GDM1 (cell line): ENCODE measurements at regions not wholly inside any gene's neighbourhood (a gene's known extent, or its start where the extent isn't known, plus 50 kb on each side); places are given as distances from the start of the nearest gene placed in this dataset.
"Not testable (repeated sequence)": the region's sequence is repeated elsewhere in the genome, so short reads cannot be mapped to it uniquely, and the experiment has no call there.

Source experiments
- DNase-seq: peaks from one replicate; lab custom pipeline; 2025; lab: John Stamatoyannopoulos, UW

DNA sequence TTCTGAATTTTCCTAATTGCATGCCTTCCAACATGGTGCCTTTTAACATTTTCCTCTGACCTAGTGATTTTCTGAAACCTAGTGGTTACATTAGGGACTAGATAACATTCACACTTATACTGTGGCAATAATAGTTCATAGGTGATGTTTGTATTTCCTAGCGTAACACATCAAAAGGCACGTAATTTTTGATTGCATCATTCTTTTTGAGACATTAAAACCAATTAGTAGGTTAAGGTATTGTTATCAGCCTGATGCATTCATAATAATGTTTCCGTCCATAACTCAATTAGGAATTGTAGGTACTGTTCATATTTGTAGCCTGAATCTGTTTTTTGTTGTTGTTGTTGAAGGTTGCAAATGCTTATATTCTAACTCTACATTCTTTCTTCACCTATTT lies 192.4 kb downstream of the ANXA1 start:
- DNase-seq: no peak

DNA sequence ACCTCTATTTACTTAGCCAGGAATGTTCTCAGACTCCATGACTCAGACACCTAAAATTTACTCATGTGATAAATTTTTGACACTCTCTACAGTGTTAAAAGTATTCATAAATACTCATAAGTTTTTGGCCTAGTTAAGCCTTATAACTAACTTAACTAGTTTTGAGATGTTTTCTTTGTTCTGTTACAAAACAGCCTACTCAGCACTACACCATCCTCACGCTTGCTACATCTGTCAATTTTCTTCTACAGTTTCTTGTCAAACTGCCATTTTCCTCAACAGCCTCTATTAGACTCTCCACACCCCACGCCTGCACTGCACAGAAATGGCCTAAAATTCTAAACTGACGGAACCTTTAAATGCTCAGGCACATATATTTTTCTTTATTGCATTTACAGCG lies 195.5 kb downstream of the ANXA1 start:
- DNase-seq: no peak

DNA sequence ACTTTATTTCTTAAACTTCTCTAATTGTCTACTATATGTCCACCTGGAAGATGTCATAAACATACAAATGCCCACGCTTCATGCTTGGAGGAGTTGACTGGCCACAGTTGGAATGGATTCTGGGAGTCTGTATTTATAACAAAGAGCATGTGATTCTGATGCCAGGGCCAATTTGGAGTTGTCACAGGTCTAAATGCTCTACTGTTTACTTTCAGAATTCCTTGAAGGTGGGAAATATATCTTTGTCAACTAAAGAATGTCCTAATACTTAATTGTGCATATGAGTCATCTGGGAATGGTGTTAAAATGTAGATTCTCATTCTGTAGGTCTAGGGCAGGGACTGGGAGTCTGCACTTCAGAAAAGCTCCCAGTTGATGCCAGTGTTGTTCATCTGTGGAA lies 196.1 kb downstream of the ANXA1 start:
- DNase-seq: no peak

DNA sequence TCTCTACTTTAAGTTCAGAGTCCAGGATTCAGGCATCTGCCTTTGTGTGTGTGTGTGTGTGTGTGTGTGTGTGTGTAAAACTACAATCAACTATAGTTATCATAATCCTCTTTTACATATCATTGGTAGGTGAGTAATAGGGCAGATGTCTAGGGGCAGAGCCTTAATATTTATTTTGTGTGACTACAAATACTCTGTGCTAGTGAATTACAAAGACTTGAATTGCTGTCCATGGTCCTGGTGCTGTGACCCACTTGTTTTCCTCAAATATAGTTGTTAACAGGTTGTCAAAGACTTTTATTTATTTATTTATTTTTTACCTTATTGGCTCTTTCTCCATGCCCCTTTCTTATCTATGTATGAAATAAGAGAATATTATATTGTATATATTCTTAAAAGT lies 196.8 kb downstream of the ANXA1 start:
- no peak for DNase-seq

DNA sequence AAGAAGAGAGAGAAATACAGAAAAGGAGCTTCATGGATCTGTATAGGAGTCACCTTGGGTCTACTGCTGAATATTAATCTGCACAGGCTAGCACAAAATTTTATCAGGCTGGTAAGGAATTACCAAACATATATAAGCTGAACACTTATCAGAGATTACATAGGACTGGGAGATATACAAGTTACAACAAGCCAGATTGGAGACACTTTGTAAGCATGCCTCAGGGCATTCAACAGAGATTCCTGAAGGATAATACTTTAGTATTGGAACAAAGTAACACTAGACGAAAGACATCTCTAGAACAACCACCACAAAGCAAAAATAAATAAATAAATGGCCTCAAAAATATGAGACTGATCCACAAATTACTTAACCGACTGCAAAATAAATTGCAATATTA lies 197.8 kb downstream of the ANXA1 start:
- DNase-seq: no peak

DNA sequence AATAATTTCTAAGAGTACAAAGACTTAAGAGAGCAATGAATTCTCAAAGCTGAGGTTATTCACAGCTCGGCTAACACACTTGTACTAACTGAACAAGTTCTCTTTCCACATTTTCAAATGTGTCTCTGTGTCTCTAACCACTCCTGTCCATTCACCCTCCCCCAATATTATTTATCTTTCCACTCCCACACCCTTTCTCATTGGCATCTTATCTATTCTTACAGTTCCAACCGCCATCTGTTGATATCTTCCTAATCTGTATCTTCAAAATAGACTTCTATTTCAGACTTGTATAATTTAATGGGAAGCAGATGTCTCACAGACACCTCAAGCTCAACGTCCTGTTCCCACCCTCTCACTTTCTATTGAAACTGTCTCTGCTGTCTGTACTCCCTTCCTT lies 205.9 kb downstream of the ANXA1 start:
- DNase-seq: no peak

DNA sequence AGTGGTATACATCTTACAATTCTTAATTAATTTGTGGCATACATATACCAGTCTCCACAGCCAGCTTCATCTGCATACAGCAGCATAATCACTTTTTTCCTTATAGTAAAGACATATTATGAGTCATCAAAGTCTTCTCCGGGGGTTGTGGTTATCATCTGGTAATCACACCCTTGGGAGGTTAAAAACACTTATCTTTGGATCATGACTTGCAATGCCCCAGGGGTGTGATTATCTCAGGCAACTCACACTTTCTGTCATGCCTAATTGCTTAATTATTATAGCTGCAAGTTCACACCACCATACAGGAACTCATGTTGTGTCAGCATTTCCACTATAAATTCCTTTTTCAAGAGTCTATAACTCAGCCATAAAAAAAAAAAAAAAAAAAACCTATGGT lies 218.4 kb downstream of the ANXA1 start:
- no peak for DNase-seq

DNA sequence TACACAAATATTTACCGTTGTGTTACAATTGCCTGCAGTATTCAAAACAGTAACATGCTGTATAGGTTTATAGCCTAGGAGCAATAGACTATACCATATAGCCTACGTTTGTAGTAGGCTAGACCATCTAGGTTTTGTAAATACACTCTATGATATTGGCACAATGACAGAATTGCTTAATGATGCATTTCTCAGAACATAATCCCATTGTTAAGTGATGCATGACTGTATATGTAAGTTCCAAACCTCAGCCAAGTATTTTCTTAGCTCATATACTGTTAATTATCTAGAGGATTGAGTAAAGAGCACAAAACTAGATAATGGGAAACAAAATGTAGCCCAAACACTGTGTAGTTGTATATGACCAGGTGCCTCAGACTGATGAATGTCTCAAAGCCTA lies 220.1 kb downstream of the ANXA1 start:
- no peak for DNase-seq

DNA sequence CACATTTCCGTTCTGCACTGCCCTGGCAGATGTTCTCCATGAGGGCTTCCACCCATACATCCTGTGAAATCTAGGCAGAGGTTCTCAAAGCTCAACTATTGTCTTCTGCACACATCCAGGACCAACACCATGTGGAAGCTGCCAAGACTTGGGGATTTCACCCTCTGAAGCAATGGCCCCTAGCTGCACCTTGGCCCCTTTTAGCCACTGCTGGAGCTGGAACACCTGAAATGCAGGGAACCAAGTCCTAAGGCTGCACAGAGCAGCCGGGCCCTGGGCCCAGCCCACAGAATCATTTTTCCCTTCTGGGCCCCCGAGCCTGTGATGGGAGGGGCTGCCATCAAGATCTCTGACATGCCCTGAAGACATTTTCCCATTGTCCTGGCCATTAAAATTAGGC lies 228.7 kb downstream of the ANXA1 start:
- DNase-seq: no peak

DNA sequence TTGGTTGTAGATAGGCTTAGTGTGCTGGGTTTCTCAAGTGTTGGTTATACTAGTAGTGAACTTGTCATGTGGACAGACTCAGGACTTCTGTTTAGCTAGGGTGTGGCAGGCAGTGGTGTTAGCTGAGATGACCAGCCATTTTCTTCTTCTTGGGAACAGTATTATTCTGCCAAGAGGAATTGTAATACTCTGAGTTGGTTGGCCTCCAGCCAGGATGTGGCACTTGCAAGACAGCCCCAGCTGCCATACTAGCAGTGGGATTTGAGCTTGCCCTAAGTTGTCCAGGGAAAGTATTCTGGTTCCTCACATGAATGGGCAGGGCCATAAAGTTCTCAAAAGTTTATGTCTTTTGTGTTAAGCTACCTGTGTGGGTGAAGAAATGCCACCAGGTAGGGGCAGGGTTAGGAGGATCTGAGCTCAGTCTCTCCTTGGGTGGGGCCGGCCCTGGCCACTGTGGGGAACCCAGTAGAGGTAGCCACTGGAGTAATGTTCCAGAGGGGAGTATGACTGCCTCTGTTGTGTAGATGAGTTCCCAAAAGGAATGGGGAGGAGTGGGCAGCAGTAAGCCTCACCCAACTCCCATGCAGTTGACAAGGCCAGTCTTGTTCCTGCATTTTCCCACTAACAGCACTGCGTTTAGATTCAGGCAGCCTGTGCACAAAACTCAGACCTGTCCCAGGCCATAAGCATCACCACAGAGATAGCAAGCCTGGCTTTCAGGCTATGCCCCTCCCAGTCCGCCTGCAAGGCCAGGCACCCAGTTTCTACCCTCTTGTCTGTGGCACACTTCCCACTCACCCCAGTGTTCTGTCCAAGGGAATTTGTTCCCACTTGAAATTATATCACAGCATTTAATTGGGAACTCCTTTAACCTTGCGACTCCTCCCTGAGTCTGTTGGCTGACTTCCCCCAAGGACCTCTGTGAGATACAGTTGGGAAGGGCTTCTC lies 250.7 kb downstream of the ANXA1 start:
- no peak for DNase-seq

DNA sequence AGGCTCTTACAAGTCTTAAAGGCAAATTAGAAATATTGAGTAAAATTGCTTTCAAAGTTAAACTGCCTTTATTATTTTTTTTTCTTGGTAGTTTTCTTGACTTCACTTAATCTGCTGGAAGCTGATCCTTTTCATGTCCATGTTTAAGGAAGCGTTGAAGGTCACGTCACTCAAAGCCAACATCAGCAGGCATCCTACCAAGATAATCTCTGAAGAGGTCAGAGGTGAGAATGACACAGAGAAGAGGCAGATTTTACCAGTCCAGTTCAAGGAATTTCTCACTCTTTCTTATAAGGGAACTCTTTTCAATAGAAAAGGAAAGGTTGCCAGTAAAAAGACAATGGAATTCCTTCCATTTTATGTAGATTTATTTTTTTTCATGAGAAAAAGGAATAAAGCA lies 259.8 kb downstream of the ANXA1 start:
- no peak for DNase-seq

DNA sequence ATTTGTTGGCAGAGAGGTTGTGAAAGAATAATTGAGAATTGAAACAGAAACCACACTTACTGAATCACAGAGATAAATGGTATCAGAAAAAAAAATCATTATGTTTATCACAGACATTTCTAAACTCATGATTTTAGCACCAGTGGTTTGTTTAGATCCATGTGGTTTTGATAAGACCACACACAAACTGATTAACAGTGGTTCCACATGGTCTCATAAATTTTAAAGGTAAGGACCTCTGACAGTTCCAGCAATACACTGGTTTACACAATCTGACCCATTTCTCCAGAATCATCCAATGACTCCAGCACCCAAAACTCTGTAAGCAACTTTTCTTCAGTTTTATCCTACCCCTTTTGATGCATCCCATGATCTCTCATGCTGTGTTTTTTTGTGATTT lies 261.2 kb downstream of the ANXA1 start:
- DNase-seq: no peak

DNA sequence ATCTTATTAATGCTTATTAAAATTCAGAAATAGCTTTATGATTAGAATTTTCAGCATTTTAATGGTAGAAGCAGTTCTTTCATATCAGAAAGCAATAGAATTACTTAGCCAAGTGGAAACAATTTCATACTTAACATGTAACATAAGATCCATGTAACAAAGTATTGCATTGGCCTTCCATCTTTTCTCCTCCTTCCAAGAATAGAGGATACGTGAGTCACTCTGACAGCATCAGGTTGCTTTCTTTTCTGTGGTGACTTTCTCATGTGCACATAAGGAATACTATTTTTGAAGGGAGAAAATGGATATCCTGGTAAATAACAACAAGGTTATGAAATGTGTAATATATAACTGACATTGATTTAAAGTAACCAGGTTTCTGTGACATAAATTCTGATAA lies 272.2 kb downstream of the ANXA1 start:
- DNase-seq: no peak

DNA sequence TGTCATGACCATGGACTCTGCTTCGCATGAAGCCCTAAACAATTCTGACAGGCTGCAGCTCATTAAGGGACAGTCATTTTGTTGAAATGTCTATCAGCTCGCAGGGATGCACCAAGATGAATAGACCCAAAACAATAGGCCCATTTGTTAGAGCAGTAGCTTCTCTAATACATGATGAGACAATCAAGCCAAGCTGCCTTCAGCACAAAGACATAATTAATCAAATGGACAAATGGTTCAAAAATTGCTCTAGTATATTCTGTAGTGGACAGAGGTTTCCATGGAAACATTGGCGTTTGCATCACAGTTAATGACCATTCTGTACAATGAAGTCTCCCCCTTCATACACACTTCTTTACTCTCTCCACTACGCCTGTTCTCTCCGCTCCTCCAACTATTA lies 274.6 kb downstream of the ANXA1 start:
- no peak for DNase-seq

DNA sequence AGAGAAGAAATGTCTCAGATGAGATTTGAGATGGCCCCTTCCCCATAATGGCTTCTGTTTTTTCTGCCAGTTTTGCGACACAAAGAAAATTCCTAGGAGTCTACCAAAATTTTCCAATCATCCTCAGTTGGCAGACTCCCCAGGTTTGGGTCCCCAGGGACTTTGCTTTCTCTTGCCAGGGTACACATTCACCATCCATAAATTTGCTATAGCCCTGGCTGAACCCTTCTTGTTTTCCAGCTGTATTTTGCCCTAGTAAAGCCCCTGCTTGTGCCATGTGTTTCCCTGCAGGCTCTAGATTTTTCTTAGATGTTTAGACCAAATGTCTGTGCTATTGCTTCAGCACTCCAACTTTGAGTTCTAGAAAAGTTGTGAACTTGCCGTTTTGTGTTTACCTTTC lies 283.2 kb downstream of the ANXA1 start:
- no peak for DNase-seq

DNA sequence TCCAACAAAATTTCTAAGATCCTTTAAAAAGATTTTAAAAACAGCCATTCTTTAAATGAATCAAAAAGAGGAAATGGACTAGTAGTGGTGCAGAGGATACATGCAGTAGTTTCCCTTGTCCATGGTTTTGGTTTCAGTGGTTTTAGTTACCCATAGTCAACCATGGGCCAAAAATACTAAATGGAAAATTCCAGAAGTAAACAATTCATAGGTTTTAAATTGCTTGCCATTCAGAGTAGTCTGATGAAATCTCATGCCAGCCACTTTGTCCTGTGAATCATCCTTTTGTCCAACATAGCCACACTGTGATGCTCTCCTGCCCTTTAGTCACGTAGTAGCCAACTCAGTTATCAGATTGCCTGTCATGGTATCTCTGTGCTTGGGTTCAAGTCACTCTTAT lies 286.1 kb downstream of the ANXA1 start:
- no peak for DNase-seq

DNA sequence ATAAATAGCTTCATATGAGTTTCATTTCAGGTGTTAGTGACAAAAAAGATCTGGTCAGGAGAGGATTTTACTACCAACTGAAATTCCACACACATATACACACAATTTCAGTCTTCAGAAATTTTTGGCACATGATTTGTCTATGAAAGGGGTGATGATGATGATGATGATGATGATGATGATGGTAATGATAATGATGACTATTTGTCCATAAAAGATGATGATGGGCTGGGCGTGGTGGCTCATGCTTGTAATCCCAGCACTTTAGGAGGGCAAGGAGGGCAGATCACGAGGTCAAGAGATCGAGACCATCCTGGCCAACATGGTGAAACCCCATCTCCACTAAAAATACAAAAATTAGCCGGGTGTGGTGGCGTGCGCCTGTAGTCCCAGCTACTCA lies 288.2 kb downstream of the ANXA1 start:
- not testable (repeated sequence) for DNase-seq

DNA sequence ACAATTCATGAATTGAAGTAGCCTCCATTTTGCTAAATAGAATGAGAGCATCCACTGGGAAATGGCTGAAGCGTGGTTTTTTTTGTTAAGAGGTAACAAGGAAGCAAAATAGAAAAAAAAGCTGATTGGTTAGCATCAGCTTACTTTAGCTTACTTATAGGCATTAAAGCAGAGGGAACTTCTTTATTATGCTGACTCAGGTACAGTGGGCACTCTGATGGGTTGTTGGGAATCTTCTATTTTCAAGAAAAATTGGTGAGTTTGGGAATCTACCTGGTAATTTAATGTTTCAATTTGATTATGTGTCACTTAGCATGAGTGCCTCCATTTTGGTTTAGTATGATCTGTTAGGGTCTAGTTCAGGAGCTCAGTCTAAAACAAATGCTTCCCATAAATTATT lies 289.6 kb downstream of the ANXA1 start:
- DNase-seq: no peak

DNA sequence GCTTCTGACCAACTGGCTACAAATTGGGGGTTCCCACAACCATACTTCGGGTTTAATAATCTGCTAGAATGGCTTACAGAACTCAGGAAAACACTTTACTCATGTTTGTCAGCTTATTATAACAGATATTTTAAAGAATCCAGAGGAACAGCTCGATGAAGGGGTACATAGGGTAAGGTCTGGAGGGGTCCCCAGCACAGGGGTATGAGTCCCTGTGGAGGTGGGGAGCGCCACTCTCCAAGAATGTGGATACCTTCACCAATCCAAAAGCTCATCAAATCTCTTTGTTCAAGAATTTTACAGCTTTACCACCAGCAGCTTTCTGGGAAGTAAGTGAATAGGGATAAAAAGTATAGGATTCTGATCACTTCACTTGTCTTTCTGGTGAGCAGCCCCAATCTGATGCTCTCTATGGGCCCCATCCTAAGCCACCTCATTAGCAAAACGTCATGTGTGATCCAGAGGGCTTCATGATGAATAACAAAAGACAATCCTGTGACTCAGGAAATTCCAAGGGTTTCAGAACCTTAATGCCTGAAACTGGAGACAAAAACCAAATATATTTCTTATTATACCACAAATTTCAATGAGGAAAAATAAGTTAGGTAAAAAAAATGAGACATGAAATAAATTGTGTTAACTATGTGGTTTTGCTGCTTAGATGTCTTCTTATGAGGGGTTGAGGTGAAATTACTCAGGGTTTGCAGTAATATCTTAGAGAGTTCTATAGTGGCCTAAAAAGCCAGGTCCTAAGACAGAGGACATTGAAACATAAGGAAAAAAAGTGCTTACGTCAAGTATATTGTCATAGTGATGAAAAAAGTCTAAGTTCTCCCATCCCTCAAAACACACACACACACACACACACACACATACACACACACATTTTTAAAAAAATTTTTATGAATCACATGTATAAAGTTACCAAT lies 290.5 kb downstream of the ANXA1 start:
- DNase-seq: no peak

DNA sequence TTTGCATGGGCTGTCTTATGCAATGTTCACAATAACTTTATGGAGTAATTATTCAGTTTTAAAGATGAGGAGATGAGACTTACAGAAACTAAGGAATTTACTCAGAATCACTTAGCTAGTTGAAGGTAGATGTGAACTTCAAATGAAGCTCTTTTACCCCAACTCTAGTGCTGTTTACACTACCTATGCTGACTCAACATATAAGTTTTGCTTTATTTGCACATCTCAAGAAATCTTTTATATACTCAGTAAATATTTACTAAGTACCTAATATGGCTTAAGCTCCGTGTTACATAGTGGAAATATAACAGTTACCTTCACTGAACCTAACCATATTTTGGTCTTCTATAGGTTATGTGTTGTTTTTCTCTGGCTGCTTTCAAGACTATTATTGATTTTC lies 293.2 kb downstream of the ANXA1 start:
- DNase-seq: no peak

DNA sequence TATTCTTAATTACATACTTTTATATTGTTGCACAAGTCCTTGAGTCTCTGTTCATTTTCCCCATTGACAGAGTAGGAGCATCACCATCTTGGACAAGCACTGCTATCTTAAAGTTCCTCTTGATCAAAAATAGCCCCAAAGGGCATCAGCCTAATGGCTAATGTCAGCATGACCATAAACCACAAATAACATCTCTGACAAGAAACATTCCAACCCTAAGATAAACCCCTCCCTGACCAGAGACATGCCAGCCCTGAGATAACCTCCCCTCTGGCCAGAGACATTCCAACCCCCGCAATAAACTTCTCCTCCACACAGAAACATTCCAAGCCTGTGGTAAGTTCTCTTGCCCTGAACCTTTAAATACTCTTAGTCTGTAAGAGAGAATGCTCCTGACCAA lies 293.7 kb downstream of the ANXA1 start:
- DNase-seq: not testable (repeated sequence)

DNA sequence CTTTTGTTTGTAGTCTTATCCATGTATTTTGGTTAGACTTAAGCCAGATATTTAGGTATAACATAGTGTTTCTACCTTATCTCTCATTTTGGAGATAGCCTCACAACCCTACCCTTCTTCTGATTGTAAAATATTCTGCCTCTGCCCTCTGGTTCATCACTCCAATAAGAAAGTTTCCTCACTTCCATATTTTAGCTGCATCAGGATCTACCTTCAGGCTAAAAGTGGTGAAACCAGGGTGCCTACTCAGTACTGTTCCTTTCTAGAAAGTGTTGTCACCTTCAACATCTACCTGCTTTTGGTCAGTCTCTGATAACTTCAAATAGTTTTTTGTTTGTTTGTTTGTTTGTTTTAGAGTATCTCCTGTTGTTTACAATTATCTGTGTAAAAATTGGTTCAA lies 294.6 kb downstream of the ANXA1 start:
- DNase-seq: no peak

DNA sequence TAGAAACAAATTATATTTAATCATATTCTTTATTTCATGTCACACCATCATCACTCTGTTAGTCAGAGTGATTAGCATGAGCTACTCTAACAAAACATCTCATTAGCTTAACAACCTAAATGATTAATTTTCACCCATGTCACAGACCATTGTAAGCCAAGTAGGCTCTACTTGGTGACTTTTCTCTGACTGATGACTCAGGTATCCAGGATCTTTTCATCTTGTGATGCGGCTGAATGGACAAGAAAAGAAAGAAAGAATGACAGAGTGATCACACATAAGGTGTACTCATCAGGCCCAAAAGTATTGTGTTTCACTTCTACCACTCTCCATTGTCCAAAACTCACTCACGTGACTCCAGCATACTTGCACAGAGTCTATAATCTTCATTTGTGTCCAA lies 299.3 kb downstream of the ANXA1 start:
- no peak for DNase-seq
